ENCODE measurements at regions not wholly inside any gene's neighbourhood (a gene's known extent, or its start where the extent isn't known, plus 50 kb on each side); places are given as distances from the start of the nearest gene placed in this dataset.

DNA sequence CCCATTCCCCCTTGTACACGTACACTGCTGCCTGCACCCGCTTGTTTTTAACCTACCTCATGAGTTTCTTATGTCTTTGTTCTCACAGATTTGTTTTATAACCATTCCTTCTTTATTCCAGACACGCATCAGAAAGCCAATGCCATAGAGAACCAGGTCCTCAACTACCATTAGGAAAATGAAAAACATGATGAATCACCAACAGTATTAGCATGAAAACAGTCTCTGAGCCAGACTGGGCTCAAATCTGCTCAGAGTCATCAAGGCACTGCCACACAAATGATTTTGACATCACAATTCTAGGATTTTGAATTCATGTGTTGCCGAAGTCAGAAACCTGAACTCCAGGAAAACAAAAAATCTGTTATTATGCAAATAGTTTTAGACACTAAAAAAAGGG, 394.1 kb upstream of the GRIA1 start:
- TF ChIP-seq, protein P1, sequence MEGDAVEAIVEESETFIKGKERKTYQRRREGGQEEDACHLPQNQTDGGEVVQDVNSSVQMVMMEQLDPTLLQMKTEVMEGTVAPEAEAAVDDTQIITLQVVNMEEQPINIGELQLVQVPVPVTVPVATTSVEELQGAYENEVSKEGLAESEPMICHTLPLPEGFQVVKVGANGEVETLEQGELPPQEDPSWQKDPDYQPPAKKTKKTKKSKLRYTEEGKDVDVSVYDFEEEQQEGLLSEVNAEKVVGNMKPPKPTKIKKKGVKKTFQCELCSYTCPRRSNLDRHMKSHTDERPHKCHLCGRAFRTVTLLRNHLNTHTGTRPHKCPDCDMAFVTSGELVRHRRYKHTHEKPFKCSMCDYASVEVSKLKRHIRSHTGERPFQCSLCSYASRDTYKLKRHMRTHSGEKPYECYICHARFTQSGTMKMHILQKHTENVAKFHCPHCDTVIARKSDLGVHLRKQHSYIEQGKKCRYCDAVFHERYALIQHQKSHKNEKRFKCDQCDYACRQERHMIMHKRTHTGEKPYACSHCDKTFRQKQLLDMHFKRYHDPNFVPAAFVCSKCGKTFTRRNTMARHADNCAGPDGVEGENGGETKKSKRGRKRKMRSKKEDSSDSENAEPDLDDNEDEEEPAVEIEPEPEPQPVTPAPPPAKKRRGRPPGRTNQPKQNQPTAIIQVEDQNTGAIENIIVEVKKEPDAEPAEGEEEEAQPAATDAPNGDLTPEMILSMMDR (IDR thresholded peaks at IDR 0.05), result no peak
- no peak for TF ChIP-seq EZH2 (IDR thresholded peaks at IDR 0.05; ENCODE audit: borderline replicate concordance, insufficient read depth, low read depth, low read length, poor library complexity, severe bottlenecking)
